Activated T-helper 2 cell treated with anti-CD3 and anti-CD28 coated beads, Interferon-gamma antibody, Interleukin-2, Interleukin-4, amounts not matched to agents 10 μg/mL and 5 μg/mL and 100 μg/mL, durations not matched to agents 14 hours and 24 hours and 36 hours (primary cell): ENCODE measurements at regions not wholly inside any gene's neighbourhood (a gene's known extent, or its start where the extent isn't known, plus 50 kb on each side); places are given as distances from the start of the nearest gene placed in this dataset.

Experiments used
- DNase-seq: peaks from one replicate; pipeline ENCODE4 v3.0.0; 2021; ENCODE audit warnings: low spot score
- H3K27ac Mint-ChIP-seq: one replicate; pipeline ENCODE4 v1.8.0; 2021; ENCODE audit warnings: mixed read lengths
- H3K27me3 Mint-ChIP-seq: one replicate; pipeline ENCODE4 v1.8.0; 2021; ENCODE audit warnings: low read depth, mixed read lengths
- H3K36me3 Mint-ChIP-seq: one replicate; pipeline ENCODE4 v1.8.0; 2021; ENCODE audit warnings: low read depth, mixed read lengths
- H3K4me1 Mint-ChIP-seq: one replicate; pipeline ENCODE4 v1.8.0; 2021; ENCODE audit warnings: low read depth, mixed read lengths
- H3K4me3 Mint-ChIP-seq: one replicate; pipeline ENCODE4 v1.8.0; 2021; ENCODE audit warnings: low read depth, mild to moderate bottlenecking, moderate library complexity, mixed read lengths
- H3K9me3 Mint-ChIP-seq: one replicate; pipeline ENCODE4 v1.8.0; 2021; ENCODE audit warnings: mixed read lengths
- intact Hi-C: fragments of 100-400 bp; cut with micrococcal nuclease; formaldehyde crosslinking; loops from one replicate; pipeline ENCODE4 v1.15.1; 2023

DNA sequence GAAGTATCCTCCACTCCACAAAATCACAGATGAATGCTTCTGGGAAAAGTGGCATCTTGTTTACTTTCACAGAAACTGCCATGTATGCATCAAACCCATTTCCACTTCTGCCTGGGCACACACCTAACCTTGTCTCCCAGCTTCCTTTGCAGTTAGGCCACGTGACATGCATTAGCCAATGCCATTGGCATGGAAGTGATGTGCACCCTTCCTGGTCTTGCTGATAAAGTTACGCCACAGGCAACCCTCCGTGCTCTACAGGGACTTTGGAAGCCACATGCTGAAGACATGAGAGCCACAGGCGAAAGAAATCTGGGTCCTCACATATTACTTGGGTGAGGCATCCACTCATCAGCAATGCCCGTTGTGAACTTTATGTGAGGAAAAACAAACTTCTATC lies 123.3 kb downstream of the USP46 start:
- intact Hi-C loops: no loop called here
- DNase-seq: no peak
- Mint-ChIP-seq H3K36me3 (no peaks in the 10 kb centered on the region), H3K4me3 (no peak overlapping the region), H3K27me3 (peaks cover 2% of the 10 kb centered on the region), H3K9me3 (peaks cover 6% of the 10 kb centered on the region), H3K4me1 (no peaks in the 10 kb centered on the region), H3K27ac (no peak overlapping the region)
